ENCODE measurements at regions not wholly inside any gene's neighbourhood (a gene's known extent, or its start where the extent isn't known, plus 50 kb on each side); places are given as distances from the start of the nearest gene placed in this dataset.
"Not testable (repeated sequence)": the region's sequence is repeated elsewhere in the genome, so short reads cannot be mapped to it uniquely, and the experiment has no call there.

DNA sequence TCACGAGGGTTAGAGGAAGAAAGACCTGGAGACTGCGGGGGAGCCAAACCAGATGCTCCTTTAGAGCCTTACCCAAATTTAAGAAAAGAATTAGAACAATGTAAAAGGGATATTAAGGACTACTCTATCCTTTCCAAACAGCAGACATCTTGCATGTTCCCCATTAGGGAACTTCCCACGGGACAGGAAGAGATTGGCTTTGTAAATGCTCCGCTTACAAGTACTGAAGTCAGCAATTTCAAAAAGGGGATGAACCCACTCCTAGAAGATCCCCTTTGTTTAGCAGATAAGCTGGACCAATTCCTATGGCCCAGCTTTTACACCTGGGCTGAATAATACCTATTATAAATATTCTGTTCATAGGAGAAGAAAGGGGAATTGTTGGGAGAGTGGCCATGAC lies 74.2 kb downstream of the APOBEC1 start:
- DNase-seq (ENCODE audit: low read depth in 2 of 2), result no peak

DNA sequence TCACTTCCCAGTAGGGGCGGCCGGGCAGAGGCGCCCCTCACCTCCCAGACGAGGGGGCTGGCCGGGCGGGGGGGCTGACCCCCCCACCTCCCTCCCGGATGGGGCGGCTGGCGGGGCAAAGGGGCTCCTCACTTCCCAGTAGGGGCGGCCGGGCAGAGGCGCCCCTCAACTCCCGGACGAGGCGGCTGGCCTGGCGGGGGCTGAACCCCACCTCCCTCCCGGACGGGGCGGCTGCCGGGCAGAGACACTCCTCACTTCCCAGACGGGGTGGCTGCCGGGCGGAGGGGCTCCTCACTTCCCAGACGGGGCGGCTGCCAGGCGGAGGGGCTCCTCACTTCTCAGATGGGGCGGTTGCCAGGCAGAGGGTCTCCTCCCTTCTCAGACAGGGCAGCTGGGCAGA lies 75.6 kb downstream of the APOBEC1 start:
- DNase-seq (ENCODE audit: low read depth in 2 of 2), result not testable (repeated sequence)

GRCh38 chr12:7588742-7589329 lies 76.9 kb downstream of the APOBEC1 start:
- peak in 1 of 2 donors; percentile 3 for DNase-seq (ENCODE audit: low read depth in 2 of 2)

GRCh38 chr12:7584137-7584536 lies 80.6 kb upstream of the CD163 start:
- not testable (repeated sequence) for DNase-seq (ENCODE audit: low read depth in 2 of 2)

DNA sequence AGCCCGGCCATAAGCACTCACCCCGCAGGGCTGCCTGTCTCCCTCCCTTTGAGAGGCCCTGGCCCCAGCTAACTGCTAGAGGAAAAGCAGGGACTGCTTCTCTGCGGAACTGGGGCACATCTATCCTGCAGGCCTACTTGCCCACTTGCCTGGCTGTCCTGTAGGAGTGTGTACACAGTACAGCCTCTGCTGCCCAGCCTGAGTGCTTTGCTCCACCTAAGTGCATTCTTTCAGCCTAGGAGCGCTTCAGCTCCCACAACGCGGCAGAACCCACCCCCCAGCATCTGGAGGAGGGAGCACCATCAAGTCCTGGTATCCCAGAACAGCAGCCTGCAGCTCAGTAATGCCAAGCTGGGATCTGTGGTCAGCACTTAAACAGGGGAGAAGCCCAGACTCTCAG lies 79.9 kb upstream of the CD163 start:
- DNase-seq (ENCODE audit: low read depth in 2 of 2), result no peak

DNA sequence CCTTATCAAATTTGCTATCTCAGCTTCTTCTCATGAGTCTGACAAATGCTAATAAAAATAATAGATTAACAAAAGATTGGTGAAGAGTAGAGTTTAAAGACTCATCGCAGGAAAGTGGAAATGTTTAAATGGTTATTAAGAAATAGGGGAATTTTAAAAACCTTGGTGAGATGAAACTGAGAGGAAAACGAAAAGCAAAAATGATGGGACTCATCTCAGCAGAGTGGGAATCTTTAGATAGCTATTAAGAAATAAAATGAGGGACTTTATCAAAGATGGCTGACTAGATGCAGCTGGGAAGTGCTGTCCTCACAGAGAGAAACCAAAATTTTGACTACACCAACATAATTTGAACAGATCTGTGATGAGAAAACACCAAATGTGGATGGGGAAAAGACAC lies 79.2 kb upstream of the CD163 start:
- DNase-seq (ENCODE audit: low read depth in 2 of 2), result no peak

- DNase-seq (ENCODE audit: low read depth in 2 of 2), result no peak
Observed at GRCh38 chr12:7581625-7582024, 78.0 kb upstream of the CD163 start.

DNA sequence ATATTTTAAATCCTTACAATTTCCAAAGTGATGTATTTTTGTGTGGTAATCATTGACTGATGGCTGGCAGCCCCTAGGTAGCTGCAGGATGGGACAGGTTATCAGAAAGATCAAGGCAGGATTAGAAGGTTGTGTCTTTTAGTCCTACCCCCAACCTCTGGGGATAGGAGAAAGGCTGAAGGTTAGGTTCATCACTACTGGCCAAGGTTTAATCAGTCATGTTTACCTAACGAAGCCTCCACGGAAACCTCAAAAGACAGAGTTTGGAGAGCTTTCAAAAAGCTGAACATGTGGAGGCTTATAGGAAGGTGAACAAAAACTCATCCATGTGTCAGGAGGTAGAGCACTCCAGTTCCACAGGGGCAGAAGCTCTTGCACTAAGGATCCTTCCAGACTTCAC lies 77.5 kb upstream of the CD163 start:
- no peak for DNase-seq (ENCODE audit: low read depth in 2 of 2)

GRCh38 chr12:7571257-7571656 lies 67.7 kb upstream of the CD163 start:
- no peak for DNase-seq (ENCODE audit: low read depth in 2 of 2)

DNA sequence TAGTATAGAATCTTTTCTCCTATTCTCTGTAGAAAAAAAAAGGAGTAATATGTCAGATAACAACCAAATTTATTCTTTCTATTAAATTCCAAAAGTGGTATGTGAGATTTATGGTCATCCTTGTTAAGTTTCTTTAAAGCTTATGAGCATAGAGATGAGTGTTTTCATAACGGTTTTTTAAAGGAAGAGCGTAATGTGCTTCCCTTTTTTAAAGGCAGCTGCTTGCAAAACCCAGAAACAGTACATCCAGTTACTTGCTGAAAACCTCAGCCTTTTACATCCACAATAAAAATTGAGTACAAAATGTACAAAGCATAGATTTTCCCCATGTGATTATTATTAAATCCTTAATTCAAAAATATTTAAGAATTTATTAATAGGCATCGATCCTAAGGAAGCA lies 53.6 kb upstream of the CD163 start:
- DNase-seq (ENCODE audit: low read depth in 2 of 2), result no peak

- DNase-seq (ENCODE audit: low read depth in 2 of 2), result no peak
Observed at GRCh38 chr12:7555752-7556151, 52.2 kb upstream of the CD163 start.

- DNase-seq (ENCODE audit: low read depth in 2 of 2), result not testable (repeated sequence)
Observed at GRCh38 chr12:7554831-7555230, 51.3 kb upstream of the CD163 start.

Data from stimulated activated CD8-positive, alpha-beta memory T cell treated with anti-CD3 and anti-CD28 coated beads, Interleukin-2, amount 100 ng/mL, for 1 hour (primary cell).